Endothelial cell of umbilical vein (primary cell): ENCODE measurements at regions not wholly inside any gene's neighbourhood (a gene's known extent, or its start where the extent isn't known, plus 50 kb on each side); places are given as distances from the start of the nearest gene placed in this dataset.

Experiments used
- BruUV-seq: library from RNA; stranded (reverse); fragments of 400-500 nt; replicated peaks from 2 replicates; lab custom pipeline; 2021; lab: Mats Ljungman, UMichigan
- CTCF ChIA-PET: fragments of 300-600, 350-600 bp; sonication (Branson Sonifier 250); formaldehyde crosslinking; loops from one replicate; lab custom pipeline; 2021; ENCODE audit warnings: antibody characterized with exemption, inconsistent platforms; lab: Charles Lee
- POLR2A ChIA-PET: fragments of 300-600, 350-600 bp; sonication (Branson Sonifier 250); formaldehyde crosslinking; loops from one replicate; lab custom pipeline; 2021; ENCODE audit warnings: antibody characterized with exemption, inconsistent platforms; lab: Charles Lee
- DNase-seq: peaks from one replicate; pipeline ENCODE4 v3.0.0-alpha.2; 2011; ENCODE audit warnings: low read depth, low spot score
- FAIRE-seq: peaks from 2 replicates; lab custom pipeline; 2011; peaks lifted over from hg19 to GRCh38; lab: Jason Lieb, UNC
- H2AFZ ChIP-seq: 2 replicates; pipeline ENCODE4 v1.6.0; 2012; ENCODE audit warnings: low read depth, low read length, control low read depth, inconsistent platforms
- H3K27ac ChIP-seq: 2 replicates; pipeline ENCODE4 v1.5.1; 2011; ENCODE audit warnings: low read depth, mild to moderate bottlenecking, control low read depth, low read length, moderate library complexity; ENCODE audit not compliant: insufficient read depth
- H3K27me3 ChIP-seq, 2 experiments: 2 replicates each; pipeline versions ENCODE4 v1.6.0 to v1.6.1; 2011; ENCODE audit warnings: low read length in 2 of 2, mixed read lengths in 1 of 2; ENCODE audit not compliant: control insufficient read depth in 2 of 2, insufficient read depth in 2 of 2
- H3K36me3 ChIP-seq, 2 experiments: 2 replicates in 1 of 2; 3 replicates in 1 of 2; pipeline ENCODE4 v1.5.1; 2011; ENCODE audit warnings: low read length in 2 of 2, mild to moderate bottlenecking in 1 of 2, moderate library complexity in 1 of 2; ENCODE audit not compliant: control insufficient read depth in 2 of 2, insufficient read depth in 2 of 2; ENCODE audit errors: extremely low read depth in 1 of 2
- H3K4me1 ChIP-seq: 3 replicates; pipeline ENCODE4 v1.5.1; 2011; ENCODE audit warnings: mild to moderate bottlenecking, low read length; ENCODE audit not compliant: control insufficient read depth, insufficient read depth; ENCODE audit errors: extremely low read depth
- H3K4me2 ChIP-seq: 2 replicates; pipeline ENCODE4 v1.6.1; 2011; ENCODE audit warnings: low read length, control low read depth, mixed read lengths; ENCODE audit not compliant: insufficient read depth
- H3K4me3 ChIP-seq, 3 experiments: fragments of 200-600 bp in 1 of 3; sonication (generic), shearing (Covaris generic) in 1 of 3; replicated peaks in 1 of 3; 2 replicates each; pipeline ENCODE4 v1.5.1; 2011 to 2016; ENCODE audit warnings: control low read depth in 3 of 3, low read length in 3 of 3, mild to moderate bottlenecking in 2 of 3, inconsistent platforms in 1 of 3, low read depth in 1 of 3, moderate library complexity in 1 of 3; ENCODE audit not compliant: insufficient read depth in 1 of 3
- H3K79me2 ChIP-seq: 2 replicates; pipeline ENCODE4 v1.6.0; 2012; ENCODE audit warnings: low read length, inconsistent platforms; ENCODE audit not compliant: control insufficient read depth, insufficient read depth
- H3K9ac ChIP-seq: replicated peaks from 2 replicates; pipeline ENCODE3; 2011; ENCODE audit warnings: low read length, control low read depth; ENCODE audit not compliant: insufficient read depth; ENCODE audit errors: extremely low read depth
- H3K9me1 ChIP-seq: replicated peaks from 3 replicates; pipeline ENCODE4 v1.6.0; 2011; ENCODE audit warnings: mild to moderate bottlenecking, low read length; ENCODE audit not compliant: control insufficient read depth, insufficient read depth; ENCODE audit errors: extremely low read depth
- H3K9me3 ChIP-seq: replicated peaks from 2 replicates; pipeline ENCODE4 v1.5.1; 2012; ENCODE audit warnings: low read length, inconsistent platforms; ENCODE audit not compliant: control insufficient read depth, insufficient read depth
- H4K20me1 ChIP-seq: replicated peaks from 2 replicates; pipeline ENCODE3; 2011; ENCODE audit warnings: mild to moderate bottlenecking, low read length; ENCODE audit not compliant: control insufficient read depth, insufficient read depth; ENCODE audit errors: extremely low read depth
- CTCF ChIP-seq, 2 donors: IDR thresholded peaks; 1 replicate in 1 of 2; 2 replicates in 1 of 2; pipeline ENCODE4 v1.5.1; 2011; ENCODE audit warnings: low read length in 2 of 2, mild to moderate bottlenecking in 2 of 2, moderate library complexity in 2 of 2, control low read depth in 1 of 2, inconsistent platforms in 1 of 2, low read depth in 1 of 2; ENCODE audit not compliant: insufficient read depth in 1 of 2; ENCODE audit errors: extremely low read depth in 1 of 2
- EZH2 ChIP-seq: IDR thresholded peaks from 2 replicates; pipeline ENCODE4 v1.6.1; 2012; ENCODE audit warnings: borderline replicate concordance, low read depth, mild to moderate bottlenecking, moderate library complexity, low read length, inconsistent platforms; ENCODE audit not compliant: severe bottlenecking
- FOS ChIP-seq: IDR thresholded peaks from 2 replicates; pipeline ENCODE4 v1.6.1; 2011; ENCODE audit warnings: mild to moderate bottlenecking, low read length, moderate library complexity, borderline replicate concordance; ENCODE audit not compliant: insufficient read depth
- GATA2 ChIP-seq: IDR thresholded peaks from 2 replicates; pipeline ENCODE4 v1.7.0; 2011; ENCODE audit warnings: low read depth, mild to moderate bottlenecking, moderate library complexity, mixed read lengths, low read length; ENCODE audit not compliant: insufficient read length, insufficient read depth
- JUN ChIP-seq: IDR thresholded peaks from 2 replicates; pipeline ENCODE4 v1.6.1; 2011; ENCODE audit warnings: borderline replicate concordance, low read depth; ENCODE audit not compliant: insufficient read length, insufficient read depth
- MAX ChIP-seq: IDR thresholded peaks from 2 replicates; pipeline ENCODE4 v1.6.1; 2011; ENCODE audit not compliant: insufficient read depth, insufficient read length
- MYC ChIP-seq: IDR thresholded peaks from one replicate; pipeline ENCODE4 v1.6.1; 2011; ENCODE audit warnings: mild to moderate bottlenecking, low read depth, low read length
- POLR2A ChIP-seq: IDR thresholded peaks from 2 replicates; pipeline ENCODE4 v1.6.1; 2012; ENCODE audit warnings: low read depth, mild to moderate bottlenecking, control low read depth, low read length
- POLR2AphosphoS5 ChIP-seq: IDR thresholded peaks from 2 replicates; pipeline ENCODE4 v1.6.1; 2012; ENCODE audit warnings: low read depth, mild to moderate bottlenecking, control low read depth, low read length, moderate library complexity; ENCODE audit not compliant: insufficient read depth
- dilution Hi-C: fragments of 300-500 bp; cut with MboI; formaldehyde crosslinking; loops from one replicate; pipeline ENCODE4 v1.15.0; 2019; ENCODE audit warnings: low sequenced_read_pairs; ENCODE audit not compliant: extremely low pct_ligation_motif_present
- intact Hi-C: fragments of 100-400 bp; cut with micrococcal nuclease; formaldehyde crosslinking; loops from one replicate; pipeline ENCODE4 v1.10.0; 2022

- Histone ChIP-seq H2AFZ (no peak overlapping the region), H4K20me1 (no peaks in the 10 kb centered on the region), H3K4me2 (no peak overlapping the region), H3K9ac (no peak overlapping the region), H3K79me2 (no peaks in the 10 kb centered on the region), H3K27me3 (no peaks in the 10 kb centered on the region), H3K9me3 (no peaks in the 10 kb centered on the region), H3K4me3 (no peak overlapping the region), H3K27ac (no peak overlapping the region), H3K9me1 (no peaks in the 10 kb centered on the region), H3K4me1 (no peaks in the 10 kb centered on the region), H3K36me3 (no peaks in the 10 kb centered on the region)
- ChIA-PET CTCF (no interaction called here), POLR2A (no interaction called here)
- no peak for FAIRE-seq
- no peak for DNase-seq
- TF ChIP-seq MYC (no peak), POLR2A (no peak), GATA2 (no peak), JUN (no peak), POLR2AphosphoS5 (no peak), EZH2 (no peak), MAX (no peak), CTCF (IDR thresholded peaks at IDR 0.05; ENCODE audit: extremely low read depth in 1 of 2, insufficient read depth in 1 of 2, low read depth in 1 of 2, low read length in 2 of 2) (no peak), FOS (no peak)
- BruUV-seq: no TSS peak
- dilution Hi-C loops: no loop called here
- intact Hi-C loops: no loop called here
Observed at GRCh38 chr18:79614211-79614955, 65.2 kb upstream of the CTDP1 start.
